Liver (tissue), 8 donors: ENCODE measurements at regions not wholly inside any gene's neighbourhood (a gene's known extent, or its start where the extent isn't known, plus 50 kb on each side); places are given as distances from the start of the nearest gene placed in this dataset.

ENCODE experiments used
- DNase-seq: peaks from one replicate; pipeline ENCODE4 v3.0.0-alpha.2; 2017; ENCODE audit warnings: low spot score
- H3K27ac ChIP-seq, 2 donors: one replicate each; pipeline ENCODE4 v1.7.0; 2013; ENCODE audit warnings: inconsistent platforms in 2 of 2, low read length in 2 of 2, control low read depth in 1 of 2, low read depth in 1 of 2, mild to moderate bottlenecking in 1 of 2
- H3K27me3 ChIP-seq, 4 donors: one replicate each; pipeline versions ENCODE4 v1.6.1 to v1.7.0; 2013; ENCODE audit warnings: low read length in 3 of 4, inconsistent platforms in 1 of 4, mild to moderate bottlenecking in 1 of 4, moderate library complexity in 1 of 4; ENCODE audit not compliant: control insufficient read depth in 4 of 4, insufficient read depth in 4 of 4
- H3K36me3 ChIP-seq, 4 donors: one replicate each; pipeline versions ENCODE4 v1.6.1 to v1.7.0; 2013; ENCODE audit warnings: low read length in 3 of 4, mild to moderate bottlenecking in 3 of 4, low read depth in 1 of 4, moderate library complexity in 1 of 4; ENCODE audit not compliant: control insufficient read depth in 4 of 4, insufficient read depth in 3 of 4
- H3K4me1 ChIP-seq, 4 donors: one replicate each; pipeline versions ENCODE4 v1.6.1 to v1.7.0; 2013; ENCODE audit warnings: low read length in 3 of 4, mild to moderate bottlenecking in 3 of 4, moderate library complexity in 1 of 4; ENCODE audit not compliant: control insufficient read depth in 4 of 4, insufficient read depth in 4 of 4
- H3K4me3 ChIP-seq, 3 donors: one replicate each; pipeline versions ENCODE4 v1.6.1 to v1.7.0; 2013; ENCODE audit warnings: low read length in 3 of 3, control low read depth in 1 of 3, low read depth in 1 of 3, mild to moderate bottlenecking in 1 of 3
- H3K9ac ChIP-seq, 2 donors: one replicate each; pipeline ENCODE4 v1.7.0; 2013; ENCODE audit warnings: low read length in 2 of 2, mild to moderate bottlenecking in 2 of 2, moderate library complexity in 2 of 2, control low read depth in 1 of 2, low read depth in 1 of 2
- H3K9me3 ChIP-seq, 4 donors: one replicate each; pipeline versions ENCODE4 v1.6.1 to v1.7.0; 2013; ENCODE audit warnings: low read length in 3 of 4; ENCODE audit not compliant: control insufficient read depth in 4 of 4
- ATF3 ChIP-seq: IDR thresholded peaks from 2 replicates; pipeline ENCODE4 v1.6.1; 2016; ENCODE audit warnings: antibody characterized with exemption
- CTCF ChIP-seq: fragments of 150-350 bp; IDR thresholded peaks from 2 replicates; pipeline ENCODE4 v1.5.1; 2017; ENCODE audit warnings: improper control_type of control experiment, low read depth, low read length; ENCODE audit not compliant: missing input control
- EGR1 ChIP-seq, 2 donors: IDR thresholded peaks; 2 replicates each; pipeline ENCODE4 v1.6.1; 2016 to 2018; ENCODE audit warnings: antibody characterized with exemption in 2 of 2, low read depth in 2 of 2
- FOXA1 ChIP-seq: IDR thresholded peaks from 2 replicates; pipeline ENCODE4 v1.6.1; 2016; ENCODE audit warnings: antibody characterized with exemption
- FOXA2 ChIP-seq: IDR thresholded peaks from 2 replicates; pipeline ENCODE4 v1.6.1; 2016; ENCODE audit warnings: antibody characterized with exemption
- GABPA ChIP-seq, 2 donors: IDR thresholded peaks in 1 of 2; conservative IDR thresholded peaks in 1 of 2; 2 replicates each; pipeline ENCODE4 v1.6.1; 2016; ENCODE audit warnings: antibody characterized with exemption in 2 of 2, mild to moderate bottlenecking in 1 of 2, moderate library complexity in 1 of 2
- HNF4A ChIP-seq, 2 donors: conservative IDR thresholded peaks; 2 replicates each; pipeline ENCODE4 v1.6.1; 2016; ENCODE audit warnings: antibody characterized with exemption in 2 of 2, mild to moderate bottlenecking in 2 of 2
- HNF4G ChIP-seq: IDR thresholded peaks from 2 replicates; pipeline ENCODE4 v1.6.1; 2016; ENCODE audit warnings: antibody characterized with exemption
- JUND ChIP-seq, 2 donors: IDR thresholded peaks; 2 replicates each; pipeline ENCODE4 v1.6.1; 2016; ENCODE audit warnings: antibody characterized with exemption in 2 of 2
- MAX ChIP-seq: IDR thresholded peaks from 2 replicates; pipeline ENCODE4 v1.6.1; 2016; ENCODE audit warnings: antibody characterized with exemption
- NR2F2 ChIP-seq: IDR thresholded peaks from 2 replicates; pipeline ENCODE4 v1.6.1; 2016; ENCODE audit warnings: antibody characterized with exemption
- RAD21 ChIP-seq, 2 donors: IDR thresholded peaks; 2 replicates each; pipeline ENCODE4 v1.6.1; 2016; ENCODE audit warnings: antibody characterized with exemption in 2 of 2, mild to moderate bottlenecking in 2 of 2
- REST ChIP-seq: IDR thresholded peaks from 2 replicates; pipeline ENCODE4 v1.6.1; 2016; ENCODE audit warnings: antibody characterized with exemption, mild to moderate bottlenecking
- RXRA ChIP-seq, 2 donors: IDR thresholded peaks; 2 replicates each; pipeline ENCODE4 v1.6.1; 2017 to 2018; ENCODE audit warnings: antibody characterized with exemption in 2 of 2, mild to moderate bottlenecking in 1 of 2
- SP1 ChIP-seq: IDR thresholded peaks from 2 replicates; pipeline ENCODE4 v1.6.1; 2018; ENCODE audit warnings: antibody characterized with exemption, mild to moderate bottlenecking
- TAF1 ChIP-seq: conservative IDR thresholded peaks from 2 replicates; pipeline ENCODE4 v1.6.1; 2016; ENCODE audit warnings: antibody characterized with exemption, mild to moderate bottlenecking
- YY1 ChIP-seq: IDR thresholded peaks from 2 replicates; pipeline ENCODE4 v1.6.1; 2016; ENCODE audit warnings: antibody characterized with exemption, mild to moderate bottlenecking
- ZBTB33 ChIP-seq: IDR thresholded peaks from 2 replicates; pipeline ENCODE4 v1.6.1; 2016; ENCODE audit warnings: antibody characterized with exemption
- WGBS: extraction: QIAGEN DNeasy Blood & Tissue Kit; methylation state at CpG from one replicate; pipeline ENCODE4 v1.1.7; 2013; 5-methylcytosine and 5-hydroxymethylcytosine counted together
- donor health status: healthy.
- donor health status: healthy.
- donor health status: healthy.
- donor health status: healthy.
- donor health status: healthy.

GRCh38 chr21:16841975-16842695, 670.7 kb upstream of the CXADR start:
- 68% methylated on average over 4 of the region's 4 CpGs for WGBS
- Histone ChIP-seq H3K4me3 (no peak overlapping the region), H3K27me3 (peaks cover 0 to 3% (median 0%) of the 10 kb centered on the region in 4 donors), H3K9me3 (no peaks in the 10 kb centered on the region), H3K27ac (no peak overlapping the region), H3K4me1 (no peaks in the 10 kb centered on the region), H3K9ac (no peak overlapping the region), H3K36me3 (no peaks in the 10 kb centered on the region)
- no peak for TF ChIP-seq HNF4A (conservative IDR thresholded peaks at IDR 0.05)
- no peak for TF ChIP-seq FOXA2
- TF ChIP-seq NR2F2 = no peak
- no peak for TF ChIP-seq YY1
- TF ChIP-seq HNF4G = no peak
- no peak for TF ChIP-seq RXRA (IDR thresholded peaks at IDR 0.05)
- no peak for TF ChIP-seq MAX
- no peak for TF ChIP-seq EGR1 (IDR thresholded peaks at IDR 0.05; ENCODE audit: low read depth in 2 of 2)
- no peak for TF ChIP-seq SP1
- no peak for TF ChIP-seq ZBTB33
- TF ChIP-seq TAF1 = no peak
- TF ChIP-seq GABPA (IDR thresholded peaks at IDR 0.05 in 1 of 2, conservative IDR thresholded peaks at IDR 0.05 in 1 of 2) = no peak
- no peak for TF ChIP-seq FOXA1
- TF ChIP-seq CTCF = no peak
- no peak for TF ChIP-seq ATF3
- TF ChIP-seq JUND (IDR thresholded peaks at IDR 0.05) = no peak
- TF ChIP-seq RAD21 (IDR thresholded peaks at IDR 0.05) = no peak
- TF ChIP-seq REST = no peak
- DNase-seq = no peak
